ENCODE measurements at regions not wholly inside any gene's neighbourhood (a gene's known extent, or its start where the extent isn't known, plus 50 kb on each side); places are given as distances from the start of the nearest gene placed in this dataset.

GRCh38 chr19:8908066-8908465 is 75.9 kb downstream of the MBD3L1 start (continued):
- TF ChIP-seq ZNF138 (CRISPR knock-in tag; conservative IDR thresholded peaks at IDR 0.05) (no peak), RELA (CRISPR knock-in tag; IDR thresholded peaks at IDR 0.05; ENCODE audit: borderline replicate concordance) (no peak), IRF2 (CRISPR knock-in tag; IDR thresholded peaks at IDR 0.05; ENCODE audit: borderline replicate concordance, low read depth) (no peak), AR (CRISPR knock-in tag; IDR thresholded peaks at IDR 0.05) (no peak), TEAD4 (CRISPR knock-in tag; IDR thresholded peaks at IDR 0.05) (no peak)
- TF ChIP-seq, protein P1, sequence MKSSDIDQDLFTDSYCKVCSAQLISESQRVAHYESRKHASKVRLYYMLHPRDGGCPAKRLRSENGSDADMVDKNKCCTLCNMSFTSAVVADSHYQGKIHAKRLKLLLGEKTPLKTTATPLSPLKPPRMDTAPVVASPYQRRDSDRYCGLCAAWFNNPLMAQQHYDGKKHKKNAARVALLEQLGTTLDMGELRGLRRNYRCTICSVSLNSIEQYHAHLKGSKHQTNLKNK (CRISPR knock-in tag; IDR thresholded peaks at IDR 0.05), result no peak
- TF ChIP-seq, protein P2, sequence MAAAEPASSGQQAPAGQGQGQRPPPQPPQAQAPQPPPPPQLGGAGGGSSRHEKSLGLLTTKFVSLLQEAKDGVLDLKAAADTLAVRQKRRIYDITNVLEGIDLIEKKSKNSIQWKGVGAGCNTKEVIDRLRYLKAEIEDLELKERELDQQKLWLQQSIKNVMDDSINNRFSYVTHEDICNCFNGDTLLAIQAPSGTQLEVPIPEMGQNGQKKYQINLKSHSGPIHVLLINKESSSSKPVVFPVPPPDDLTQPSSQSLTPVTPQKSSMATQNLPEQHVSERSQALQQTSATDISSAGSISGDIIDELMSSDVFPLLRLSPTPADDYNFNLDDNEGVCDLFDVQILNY (CRISPR knock-in tag; IDR thresholded peaks at IDR 0.05), result no peak

- no peak overlapping the region for H3K27ac Mint-ChIP-seq
- peaks cover 35% of the 10 kb centered on the region for H3K9me3 Mint-ChIP-seq
- TF ChIP-seq, protein P3, sequence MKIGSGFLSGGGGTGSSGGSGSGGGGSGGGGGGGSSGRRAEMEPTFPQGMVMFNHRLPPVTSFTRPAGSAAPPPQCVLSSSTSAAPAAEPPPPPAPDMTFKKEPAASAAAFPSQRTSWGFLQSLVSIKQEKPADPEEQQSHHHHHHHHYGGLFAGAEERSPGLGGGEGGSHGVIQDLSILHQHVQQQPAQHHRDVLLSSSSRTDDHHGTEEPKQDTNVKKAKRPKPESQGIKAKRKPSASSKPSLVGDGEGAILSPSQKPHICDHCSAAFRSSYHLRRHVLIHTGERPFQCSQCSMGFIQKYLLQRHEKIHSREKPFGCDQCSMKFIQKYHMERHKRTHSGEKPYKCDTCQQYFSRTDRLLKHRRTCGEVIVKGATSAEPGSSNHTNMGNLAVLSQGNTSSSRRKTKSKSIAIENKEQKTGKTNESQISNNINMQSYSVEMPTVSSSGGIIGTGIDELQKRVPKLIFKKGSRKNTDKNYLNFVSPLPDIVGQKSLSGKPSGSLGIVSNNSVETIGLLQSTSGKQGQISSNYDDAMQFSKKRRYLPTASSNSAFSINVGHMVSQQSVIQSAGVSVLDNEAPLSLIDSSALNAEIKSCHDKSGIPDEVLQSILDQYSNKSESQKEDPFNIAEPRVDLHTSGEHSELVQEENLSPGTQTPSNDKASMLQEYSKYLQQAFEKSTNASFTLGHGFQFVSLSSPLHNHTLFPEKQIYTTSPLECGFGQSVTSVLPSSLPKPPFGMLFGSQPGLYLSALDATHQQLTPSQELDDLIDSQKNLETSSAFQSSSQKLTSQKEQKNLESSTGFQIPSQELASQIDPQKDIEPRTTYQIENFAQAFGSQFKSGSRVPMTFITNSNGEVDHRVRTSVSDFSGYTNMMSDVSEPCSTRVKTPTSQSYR (CRISPR knock-in tag; IDR thresholded peaks at IDR 0.05), result no peak
- no peak for TF ChIP-seq GRHL2 (CRISPR knock-in tag; IDR thresholded peaks at IDR 0.05; ENCODE audit: insufficient replicate concordance, severe bottlenecking)
- TF ChIP-seq, protein P4, sequence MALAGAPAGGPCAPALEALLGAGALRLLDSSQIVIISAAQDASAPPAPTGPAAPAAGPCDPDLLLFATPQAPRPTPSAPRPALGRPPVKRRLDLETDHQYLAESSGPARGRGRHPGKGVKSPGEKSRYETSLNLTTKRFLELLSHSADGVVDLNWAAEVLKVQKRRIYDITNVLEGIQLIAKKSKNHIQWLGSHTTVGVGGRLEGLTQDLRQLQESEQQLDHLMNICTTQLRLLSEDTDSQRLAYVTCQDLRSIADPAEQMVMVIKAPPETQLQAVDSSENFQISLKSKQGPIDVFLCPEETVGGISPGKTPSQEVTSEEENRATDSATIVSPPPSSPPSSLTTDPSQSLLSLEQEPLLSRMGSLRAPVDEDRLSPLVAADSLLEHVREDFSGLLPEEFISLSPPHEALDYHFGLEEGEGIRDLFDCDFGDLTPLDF (CRISPR knock-in tag; IDR thresholded peaks at IDR 0.05), result no peak
- no peak overlapping the region for H3K4me3 Mint-ChIP-seq
- CTCF ChIA-PET, result no interaction called here
- peaks cover 2% of the 10 kb centered on the region; the same call in 1 of the 2 replicates for H3K27me3 Mint-ChIP-seq (ENCODE audit: low read depth)
- DNase-seq (ENCODE audit: low spot score) (no peak), ATAC-seq (no peak)
- H3K4me1 Mint-ChIP-seq, result no peaks in the 10 kb centered on the region
- POLR2A ChIA-PET, result no interaction called here
- H3K36me3 Mint-ChIP-seq, result peaks cover 34% of the 10 kb centered on the region
These were observed 78.7 kb downstream of the MBD3L1 start for GRCh38 chr19:8910775-8911414.

DNA sequence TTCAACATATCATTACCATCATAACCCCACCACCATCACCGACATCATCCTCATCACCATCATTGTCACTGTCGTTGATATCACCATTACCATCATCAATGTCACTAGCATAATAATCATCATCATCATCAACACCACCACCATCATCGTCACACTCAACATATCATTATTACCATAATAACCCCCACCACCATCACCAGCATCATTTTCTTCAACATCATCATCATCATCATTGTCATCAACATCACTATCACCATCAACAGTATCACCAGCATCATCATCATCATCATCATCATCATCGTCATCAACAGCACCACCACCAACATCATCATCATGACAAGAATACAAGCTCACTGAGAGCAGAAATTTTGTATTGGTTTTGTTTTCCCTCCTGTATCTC is 83.8 kb downstream of the MBD3L1 start:
- peaks cover 36% of the 10 kb centered on the region for H3K9me3 Mint-ChIP-seq
- POLR2A ChIA-PET, result no interaction called here
- H3K4me1 Mint-ChIP-seq, result no peaks in the 10 kb centered on the region
- ATAC-seq (no peak), DNase-seq (ENCODE audit: low spot score) (no peak)
- H3K36me3 Mint-ChIP-seq, result peaks cover 25% of the 10 kb centered on the region
- CTCF ChIA-PET, result no interaction called here
- H3K27ac Mint-ChIP-seq, result no peak overlapping the region
- H3K4me3 Mint-ChIP-seq, result no peak overlapping the region
- H3K27me3 Mint-ChIP-seq (ENCODE audit: low read depth), result peaks cover 2% of the 10 kb centered on the region; the same call in 1 of the 2 replicates
- TF ChIP-seq SMAD4 (CRISPR knock-in tag; IDR thresholded peaks at IDR 0.05), result no peak
- no peak for TF ChIP-seq IRF2 (CRISPR knock-in tag; IDR thresholded peaks at IDR 0.05; ENCODE audit: borderline replicate concordance, low read depth)
- TF ChIP-seq AFF4 (CRISPR knock-in tag; IDR thresholded peaks at IDR 0.05; ENCODE audit: borderline replicate concordance), result no peak
- TF ChIP-seq ZNF138 (CRISPR knock-in tag; conservative IDR thresholded peaks at IDR 0.05), result no peak
- no peak for TF ChIP-seq TEAD4 (CRISPR knock-in tag; IDR thresholded peaks at IDR 0.05)
- TF ChIP-seq NFE2L1 (CRISPR knock-in tag; IDR thresholded peaks at IDR 0.05), result no peak
- TF ChIP-seq FOXP4 (CRISPR knock-in tag; IDR thresholded peaks at IDR 0.05), result no peak
- TF ChIP-seq ZNF232 (CRISPR knock-in tag; IDR thresholded peaks at IDR 0.05), result no peak
